ENCODE measurements at regions not wholly inside any gene's neighbourhood (a gene's known extent, or its start where the extent isn't known, plus 50 kb on each side); places are given as distances from the start of the nearest gene placed in this dataset.

GRCh38 chr6:165717732-165718465 is 54.9 kb upstream of the PDE10A start:
- no peak for DNase-seq (ENCODE audit: low spot score)
- no peak for TF ChIP-seq CTCF (IDR thresholded peaks at IDR 0.05; ENCODE audit: extremely low read depth, insufficient read depth, missing control alignments)
- in situ Hi-C loops (cut with MboI; ENCODE audit: low pct_unique_long_range_greater_than_20kb, low sequenced_read_pairs, unreplicated experiment): no loop called here

- TF ChIP-seq CTCF (IDR thresholded peaks at IDR 0.05; ENCODE audit: extremely low read depth, insufficient read depth, missing control alignments): no peak
- DNase-seq (ENCODE audit: low spot score): no peak
- in situ Hi-C loops (cut with MboI; ENCODE audit: low pct_unique_long_range_greater_than_20kb, low sequenced_read_pairs, unreplicated experiment): no loop called here
Measured at GRCh38 chr6:165716886-165717285, 53.8 kb upstream of the PDE10A start.

- TF ChIP-seq CTCF (IDR thresholded peaks at IDR 0.05; ENCODE audit: extremely low read depth, insufficient read depth, missing control alignments): no peak
- no peak for DNase-seq (ENCODE audit: low spot score)
- in situ Hi-C loops (cut with MboI; ENCODE audit: low pct_unique_long_range_greater_than_20kb, low sequenced_read_pairs, unreplicated experiment): no loop called here
Measured at GRCh38 chr6:165715428-165715827, 52.4 kb upstream of the PDE10A start.

GRCh38 chr6:165714907-165715306 is 51.9 kb upstream of the PDE10A start:
- DNase-seq (ENCODE audit: low spot score): no peak
- in situ Hi-C loops (cut with MboI; ENCODE audit: low pct_unique_long_range_greater_than_20kb, low sequenced_read_pairs, unreplicated experiment): no loop called here
- no peak for TF ChIP-seq CTCF (IDR thresholded peaks at IDR 0.05; ENCODE audit: extremely low read depth, insufficient read depth, missing control alignments)

- no peak for TF ChIP-seq CTCF (IDR thresholded peaks at IDR 0.05; ENCODE audit: extremely low read depth, insufficient read depth, missing control alignments)
- in situ Hi-C loops (cut with MboI; ENCODE audit: low pct_unique_long_range_greater_than_20kb, low sequenced_read_pairs, unreplicated experiment): no loop called here
- no peak for DNase-seq (ENCODE audit: low spot score)
Measured at GRCh38 chr6:165713845-165714466, 50.9 kb upstream of the PDE10A start.

Data from GM13977 (cell line).